GM21528 (cell line): ENCODE measurements at regions not wholly inside any gene's neighbourhood (a gene's known extent, or its start where the extent isn't known, plus 50 kb on each side); places are given as distances from the start of the nearest gene placed in this dataset.

Experiments
- ATAC-seq: cut with Tn5 transposase; IDR thresholded peaks from one replicate; pipeline ENCODE4 v1.9.1; 2021; ENCODE audit warnings: mild to moderate bottlenecking, moderate library complexity; ENCODE audit not compliant: unreplicated experiment, low FRiP score

DNA sequence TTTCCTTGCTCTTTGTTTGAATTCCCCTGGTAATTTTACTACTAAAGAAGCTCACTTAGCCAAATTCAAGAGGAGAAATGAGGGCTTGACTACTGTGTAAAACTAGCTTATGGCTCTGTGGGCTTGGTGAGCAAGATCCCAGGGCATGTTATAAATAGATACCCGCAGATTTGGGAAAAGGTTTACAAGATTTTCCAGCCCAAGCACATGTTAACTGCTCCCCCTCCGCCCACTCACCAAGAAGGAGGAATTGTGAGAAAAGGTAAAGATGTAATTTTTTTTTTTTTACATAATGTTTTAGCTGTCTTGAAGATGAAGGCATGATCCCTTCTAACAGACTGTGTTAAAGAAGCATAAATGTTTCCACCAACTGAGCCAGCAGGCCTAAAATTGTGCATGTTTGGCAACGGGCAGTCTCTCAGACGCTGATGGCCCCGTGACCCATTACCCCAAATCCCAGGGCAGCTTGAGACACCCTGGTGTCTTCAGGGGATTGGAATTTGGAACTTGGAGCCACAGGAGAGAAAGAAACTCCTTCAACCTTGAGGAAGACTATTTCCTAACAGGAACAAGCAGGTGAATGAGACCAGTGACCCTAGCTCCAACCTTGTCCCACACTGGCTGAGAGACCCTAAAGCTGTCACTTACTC is 429.8 kb upstream of the CELF2 start:
- no peak for ATAC-seq

DNA sequence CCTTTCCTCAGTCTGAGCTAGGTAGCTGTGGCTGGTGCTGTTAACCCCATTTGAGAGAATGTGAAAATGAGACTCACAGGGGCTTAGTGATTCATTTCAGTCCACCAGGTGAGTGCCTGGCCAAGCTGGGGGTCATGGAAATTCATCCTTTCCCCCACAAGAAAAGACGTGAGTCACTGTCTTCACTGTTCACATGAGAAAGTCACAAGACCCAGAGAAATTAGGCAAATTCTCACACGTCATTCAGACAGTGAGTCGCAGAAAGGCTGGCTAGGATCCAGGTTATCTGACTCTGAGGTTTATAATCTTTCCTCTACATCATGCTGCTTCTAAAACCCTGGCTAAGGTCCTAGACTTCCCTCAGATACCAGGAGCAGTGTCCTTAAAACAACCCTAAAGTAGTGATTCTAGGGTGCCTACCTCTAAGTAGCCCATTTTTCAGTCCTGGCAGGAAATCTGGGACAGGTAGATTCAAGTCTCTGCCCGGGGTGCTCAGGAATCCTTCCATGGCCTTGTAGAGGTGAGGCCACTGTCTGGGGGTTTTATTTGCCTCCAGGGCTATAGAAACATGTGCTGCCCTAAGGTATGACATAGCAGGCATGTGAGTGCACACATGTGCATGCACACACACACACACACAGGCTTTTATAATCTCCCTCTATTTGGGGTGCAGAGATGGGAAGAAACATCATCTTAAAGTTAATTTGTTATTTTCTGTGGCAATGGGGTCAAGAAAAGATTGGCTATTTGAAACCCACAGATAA is 427.9 kb upstream of the CELF2 start:
- peak; percentile 65 for ATAC-seq

DNA sequence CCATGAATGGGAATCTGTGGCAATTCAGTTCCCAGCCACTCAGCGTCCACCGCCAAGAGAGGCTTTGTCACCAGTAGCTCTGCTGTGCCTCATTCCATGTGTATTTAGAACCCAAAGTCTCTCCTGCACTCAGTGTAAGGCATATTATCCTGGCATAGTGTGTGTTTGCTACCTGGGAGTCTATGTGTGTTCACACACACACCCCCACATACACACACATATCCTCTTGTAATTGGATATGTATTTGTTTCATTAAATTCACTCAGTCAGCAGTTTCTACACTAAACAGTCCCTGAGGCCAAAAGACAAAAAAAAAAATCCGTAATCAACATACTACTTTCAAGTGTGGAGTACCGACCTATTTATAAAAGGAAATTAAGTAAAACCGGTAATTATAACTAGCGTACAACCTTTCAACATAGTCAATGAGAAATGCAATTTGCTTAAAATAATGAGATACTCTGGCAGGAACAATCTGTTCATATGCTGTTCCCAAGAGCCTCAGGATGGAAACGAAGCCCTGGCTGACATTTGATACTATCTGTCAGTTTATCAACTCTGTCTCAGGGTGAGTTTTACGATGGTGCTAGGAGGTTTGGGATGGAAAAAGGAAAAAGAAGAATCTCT is 425.8 kb upstream of the CELF2 start:
- no peak for ATAC-seq

DNA sequence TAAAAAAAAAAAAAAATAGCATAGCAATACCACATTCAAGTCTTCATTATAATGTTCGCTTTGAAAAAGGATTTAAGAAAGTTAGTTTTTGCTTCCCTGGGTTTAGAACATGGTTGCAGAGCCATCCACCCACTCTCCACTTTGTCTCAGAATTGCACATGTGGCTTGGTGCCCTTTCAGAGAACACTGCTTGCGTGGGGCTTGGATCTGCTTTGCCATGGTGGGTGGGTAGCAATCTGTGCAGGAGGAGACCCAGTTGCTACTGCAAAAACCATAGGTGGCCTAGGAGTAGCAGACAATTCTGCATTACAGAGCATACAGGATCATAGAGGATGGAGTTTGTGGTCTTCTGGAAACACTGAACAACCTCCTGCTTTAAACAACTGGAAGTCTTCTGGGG is 421.4 kb upstream of the CELF2 start:
- ATAC-seq: no peak

DNA sequence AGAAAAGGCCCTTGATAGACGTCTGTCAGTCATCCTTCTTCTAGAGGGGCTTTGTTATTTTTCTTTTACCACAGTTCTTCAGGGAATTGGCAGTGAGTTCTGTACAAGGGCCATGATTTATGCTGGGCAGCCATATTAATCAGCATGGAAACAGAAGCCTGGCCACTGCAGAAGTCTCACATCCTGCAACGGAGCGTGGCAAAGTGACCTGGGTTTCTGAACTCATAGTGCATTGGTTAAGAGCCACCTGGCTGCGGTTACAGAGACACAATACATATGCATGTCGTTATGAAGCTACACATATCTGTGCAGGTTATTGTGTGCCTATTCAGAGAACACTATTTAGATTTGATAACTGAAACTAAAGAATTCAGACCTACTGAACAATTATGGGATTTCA is 419.4 kb upstream of the CELF2 start:
- ATAC-seq: peak; percentile 64

DNA sequence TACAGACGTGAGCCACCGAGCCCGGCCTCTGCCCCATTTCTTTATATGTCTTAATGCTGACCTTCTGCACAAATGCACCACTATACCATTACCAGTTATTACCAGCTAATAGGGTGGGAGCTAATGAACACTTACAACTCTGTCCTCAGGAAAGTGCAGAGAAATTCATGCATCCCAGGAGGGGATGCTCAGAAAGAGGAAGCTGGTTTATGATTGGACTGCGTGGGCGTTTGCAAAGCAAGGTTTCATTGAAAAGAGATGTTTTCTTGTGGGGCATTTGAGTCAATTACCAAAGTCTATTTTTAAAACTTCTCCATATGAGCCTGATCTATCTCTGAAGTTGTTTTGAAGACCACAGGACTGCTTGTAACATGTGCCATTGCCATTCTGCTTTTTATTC is 417.7 kb upstream of the CELF2 start:
- no peak for ATAC-seq

DNA sequence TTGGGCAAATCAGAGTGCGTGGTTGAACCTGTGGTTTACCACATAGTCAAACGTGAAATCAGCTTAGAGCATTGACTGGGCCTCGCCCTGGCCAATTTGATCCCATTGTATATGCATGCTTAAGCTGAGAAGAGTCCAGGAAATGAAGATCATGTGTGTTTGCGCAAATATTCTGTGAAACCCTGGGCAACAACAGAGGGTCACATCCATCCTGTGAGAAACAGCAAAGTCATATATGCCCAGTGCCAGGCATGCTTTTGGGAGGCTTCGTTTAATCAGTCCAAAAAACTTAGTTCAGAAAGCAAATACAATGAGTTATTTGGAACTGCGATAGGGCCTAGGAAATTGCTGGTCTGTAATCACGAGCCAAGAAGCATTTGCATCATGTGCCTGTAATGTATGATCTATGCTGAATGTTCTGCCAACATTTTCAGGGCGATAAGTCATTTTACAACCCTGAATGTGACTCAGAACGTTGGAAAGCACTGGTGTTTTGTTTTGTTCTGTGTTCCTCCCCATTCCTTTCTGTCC is 412.1 kb upstream of the CELF2 start:
- no peak for ATAC-seq

DNA sequence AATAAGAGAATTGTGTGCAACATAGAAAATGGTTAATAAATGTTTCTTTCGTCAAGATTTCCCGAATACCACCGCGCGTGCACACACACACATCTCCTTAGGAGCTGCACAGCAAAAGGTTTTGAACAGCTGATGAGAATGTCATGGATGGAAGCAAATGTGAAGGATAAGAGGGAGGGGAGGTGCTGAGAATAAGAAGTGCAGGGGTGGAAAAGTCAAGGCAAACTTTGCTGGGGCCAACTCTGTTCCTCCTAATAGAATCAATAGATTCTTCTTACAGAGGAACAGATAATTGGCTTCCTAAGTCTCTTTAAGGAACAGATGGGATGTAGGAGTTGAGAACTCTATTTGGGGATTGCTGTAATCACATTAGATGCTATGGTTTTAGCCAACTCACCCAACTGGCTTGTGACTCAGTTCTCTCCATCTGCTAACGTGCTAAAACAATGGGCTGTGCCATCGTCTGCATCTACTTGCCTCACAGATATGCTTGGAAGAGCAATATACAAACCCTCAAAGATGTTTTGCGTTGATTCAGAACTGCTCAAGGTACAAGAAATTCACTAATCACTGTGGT is 408.2 kb upstream of the CELF2 start:
- no peak for ATAC-seq

DNA sequence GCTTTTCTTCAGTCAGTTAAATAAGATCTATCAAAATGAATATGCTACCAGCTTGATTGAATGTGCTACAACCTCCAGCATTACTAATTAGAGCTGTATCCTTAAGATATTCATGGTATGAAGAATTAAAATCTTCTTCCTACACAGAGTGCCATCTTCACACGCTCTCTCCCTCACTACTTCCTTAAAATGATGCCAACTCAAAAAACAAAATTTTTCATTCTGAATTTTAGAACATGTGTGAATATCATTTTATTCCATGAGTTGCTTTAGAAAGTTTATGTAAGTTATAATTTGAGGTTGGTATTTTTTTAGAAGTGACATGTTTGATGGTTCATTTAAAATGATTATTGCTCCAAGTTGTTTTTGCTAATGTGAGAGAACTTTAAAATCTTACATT is 407.5 kb upstream of the CELF2 start:
- ATAC-seq: no peak

DNA sequence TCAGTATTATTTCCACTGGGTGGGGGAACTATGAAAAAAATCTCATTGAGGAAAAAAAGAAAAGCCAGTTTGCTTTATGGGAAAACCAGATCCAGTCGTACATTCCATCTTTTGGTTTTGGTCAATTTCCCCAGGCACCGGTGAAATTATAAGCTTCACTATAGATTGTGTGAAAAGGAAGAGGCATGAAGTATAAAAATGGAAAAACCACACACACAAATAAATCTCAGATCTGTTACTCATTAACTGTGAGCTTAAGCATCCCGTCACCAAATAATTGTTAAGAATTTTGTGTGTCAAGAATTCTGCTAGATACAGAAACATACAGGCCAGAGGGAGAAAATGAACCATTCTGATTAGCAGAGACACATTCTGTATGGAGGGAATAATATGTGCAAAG is 405.5 kb upstream of the CELF2 start:
- ATAC-seq: no peak

DNA sequence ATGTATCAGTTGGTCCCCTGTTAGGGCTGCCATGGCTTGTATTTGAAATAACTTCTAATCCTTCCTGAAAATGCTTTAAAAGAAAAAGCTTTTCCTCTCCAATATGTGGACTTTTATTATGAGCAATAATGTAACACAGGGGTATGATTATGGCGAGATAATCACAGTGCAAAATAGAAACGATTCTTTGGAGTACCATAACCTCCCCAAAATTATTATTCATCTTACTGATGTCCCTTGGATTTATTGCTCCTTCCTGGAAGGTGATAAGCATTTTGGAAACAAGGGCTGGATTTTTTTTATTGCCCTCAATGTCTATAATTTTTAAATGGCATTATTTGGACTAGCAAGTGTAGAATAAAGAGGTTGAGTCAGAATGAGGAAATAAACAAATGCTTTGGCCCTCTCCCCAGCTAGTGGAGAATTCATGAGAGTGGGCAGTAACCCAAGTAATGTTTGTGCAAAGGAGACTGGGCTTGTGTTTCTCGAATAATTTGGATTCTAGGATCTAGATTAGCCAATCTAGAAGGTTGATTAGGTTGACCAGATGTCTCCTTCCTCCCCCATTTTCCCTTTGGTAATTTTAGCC is 403.9 kb upstream of the CELF2 start:
- ATAC-seq: no peak

DNA sequence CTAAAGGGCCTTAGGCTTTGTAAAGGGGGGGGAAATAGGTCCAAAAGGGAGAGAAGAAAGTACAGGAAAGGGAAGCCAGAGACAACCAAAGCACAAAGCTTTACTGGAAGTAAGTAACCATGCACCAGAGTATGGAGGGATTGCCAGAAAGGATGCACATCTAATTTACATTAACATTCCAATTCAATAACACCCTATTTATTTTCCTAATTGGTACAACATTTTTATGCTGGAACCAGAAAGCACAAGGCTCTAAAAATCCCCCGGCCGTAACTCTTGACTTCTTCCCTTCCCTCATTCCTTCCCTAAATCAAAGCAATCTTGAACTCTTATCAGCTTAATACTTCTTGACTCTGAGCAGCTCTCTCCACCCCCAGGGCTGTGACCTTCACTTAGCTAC is 400.0 kb upstream of the CELF2 start:
- no peak for ATAC-seq

DNA sequence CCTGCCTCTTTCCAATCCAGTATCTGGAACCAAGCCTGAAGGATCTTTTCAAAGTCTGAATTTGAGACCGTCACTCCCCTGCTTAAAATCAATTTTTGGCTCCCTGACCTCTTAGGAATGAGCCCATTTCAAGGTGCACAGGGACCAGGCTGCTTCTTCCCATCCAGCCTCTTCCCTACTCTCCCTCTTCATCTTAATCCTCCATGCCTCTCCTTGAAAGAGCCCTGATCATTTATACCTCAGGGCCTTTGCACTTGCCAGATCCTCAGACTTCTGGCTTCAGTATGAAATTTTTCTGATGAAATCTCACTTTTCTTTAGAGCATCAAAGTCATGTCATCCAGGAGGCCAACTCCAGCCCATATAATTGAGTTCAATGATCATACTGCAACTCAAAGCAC is 399.5 kb upstream of the CELF2 start:
- no peak for ATAC-seq

DNA sequence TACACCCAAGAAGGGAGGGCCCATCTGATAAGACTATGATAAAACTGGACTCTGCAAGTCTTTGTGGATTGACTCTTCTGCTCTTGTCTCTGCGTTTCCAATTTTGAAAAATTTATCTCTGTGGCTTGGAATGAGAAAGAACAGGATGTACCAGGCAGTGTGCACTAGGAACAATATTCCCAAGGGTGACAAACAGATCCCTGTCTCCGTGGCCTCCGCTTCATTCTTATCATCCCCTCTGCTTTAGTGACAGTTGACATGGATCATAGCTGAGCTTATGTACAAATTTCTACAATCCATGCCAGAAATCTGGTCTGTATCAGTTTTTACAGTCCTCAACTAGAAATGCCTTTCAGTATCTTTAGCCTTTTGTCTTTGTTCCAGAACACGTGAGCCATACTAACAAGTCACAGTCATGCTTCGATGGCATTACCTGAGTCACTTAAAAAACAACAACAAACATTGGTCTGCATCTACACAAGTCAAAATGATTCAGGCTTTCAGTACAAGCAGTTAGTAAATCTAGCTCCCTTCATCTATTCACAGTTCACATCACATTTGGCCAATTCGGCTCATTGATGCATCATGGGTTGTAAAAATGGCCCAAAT is 393.6 kb upstream of the CELF2 start:
- no peak for ATAC-seq

DNA sequence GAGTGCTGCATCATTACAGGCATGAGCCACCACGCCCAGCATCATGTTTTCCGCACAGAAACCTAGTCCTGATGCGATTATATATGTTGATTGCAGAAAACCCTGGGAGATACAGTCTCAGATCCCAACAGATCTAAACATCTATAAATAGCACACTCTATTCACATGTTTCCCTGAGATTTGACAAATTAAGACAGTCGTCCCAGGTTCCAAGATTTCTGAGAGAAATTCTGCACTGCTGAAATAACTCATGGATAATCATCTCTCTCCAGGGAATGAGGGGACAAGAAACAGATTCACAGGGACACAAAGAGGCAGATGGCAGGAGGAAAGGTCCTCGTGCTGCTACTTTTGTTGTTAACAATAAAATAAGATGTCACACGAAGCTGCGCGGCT is 393.1 kb upstream of the CELF2 start:
- no peak for ATAC-seq

DNA sequence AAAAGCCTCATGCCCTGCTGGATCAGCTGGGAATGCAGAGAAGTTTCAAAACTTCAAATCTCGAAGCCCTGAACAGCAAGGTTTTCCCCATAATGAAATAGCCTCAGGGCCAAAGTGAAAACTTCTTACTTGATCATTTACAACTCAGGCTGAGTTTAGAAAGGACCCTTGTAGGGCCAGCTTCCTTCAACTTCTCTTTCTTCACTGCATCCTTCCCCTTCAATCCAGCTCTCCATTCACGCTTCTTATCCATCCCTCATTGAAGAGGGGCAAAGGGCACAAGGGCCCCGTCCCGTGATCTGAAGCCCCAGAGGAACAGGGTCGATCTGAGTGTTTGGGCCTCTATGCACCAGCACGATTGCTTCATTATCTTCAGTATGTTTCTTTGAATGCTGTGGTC is 392.2 kb upstream of the CELF2 start:
- no peak for ATAC-seq

DNA sequence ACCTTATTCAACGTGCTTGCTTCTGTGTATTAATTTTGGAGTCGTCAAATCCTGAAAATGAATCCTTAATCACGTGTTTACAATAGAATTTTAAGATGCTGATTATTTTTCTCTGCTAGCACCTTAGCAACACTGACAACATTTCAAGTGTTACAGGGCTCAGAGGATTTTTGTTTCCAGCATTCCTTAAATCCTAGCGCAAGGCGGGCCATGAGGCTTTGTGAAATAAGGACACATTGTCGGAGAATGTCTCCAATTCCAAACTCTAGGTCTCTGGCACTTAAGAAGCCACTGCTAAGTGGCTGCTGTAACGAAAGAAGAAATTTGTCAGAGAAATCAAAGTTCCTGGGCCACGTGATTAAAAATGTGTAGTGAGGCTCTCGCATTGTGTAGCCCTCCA is 390.9 kb upstream of the CELF2 start:
- no peak for ATAC-seq

DNA sequence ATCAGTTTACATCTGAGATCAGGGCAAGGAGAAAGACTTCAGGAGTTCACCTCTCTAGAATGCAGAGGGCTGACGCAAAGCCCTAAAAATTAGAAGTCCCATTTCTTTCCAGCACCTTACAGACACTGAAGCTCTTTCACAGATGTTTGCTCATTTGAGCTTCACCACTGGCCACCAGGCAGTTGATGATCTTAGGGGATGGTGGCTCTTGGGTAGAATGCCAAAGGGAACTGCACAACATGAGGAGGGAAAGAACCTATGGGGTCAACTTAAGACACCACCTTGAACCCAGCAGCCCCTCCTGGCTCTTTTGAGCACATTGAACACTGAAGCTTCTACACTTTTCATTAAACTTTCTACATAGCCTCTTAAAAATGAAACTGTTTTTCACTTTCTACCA is 390.3 kb upstream of the CELF2 start:
- no peak for ATAC-seq

DNA sequence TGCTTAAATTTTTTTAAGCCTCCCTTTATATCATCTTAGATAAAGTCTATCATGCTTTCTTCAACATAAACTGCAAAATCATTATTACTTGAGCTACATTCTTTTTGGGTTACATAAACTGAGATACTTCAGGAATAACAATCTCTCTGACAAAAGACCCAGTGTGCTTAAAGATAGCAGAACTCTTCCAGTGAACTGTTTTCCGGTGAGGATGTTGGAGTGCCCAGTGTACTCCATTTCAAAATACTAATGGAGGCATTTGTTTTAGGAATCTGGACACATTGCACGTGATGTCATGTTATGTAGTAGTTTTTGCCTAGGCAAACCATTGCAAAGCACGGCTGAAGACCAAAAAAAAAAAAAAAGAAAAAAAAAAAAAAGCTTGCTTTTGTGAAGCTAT is 388.2 kb upstream of the CELF2 start:
- no peak for ATAC-seq

DNA sequence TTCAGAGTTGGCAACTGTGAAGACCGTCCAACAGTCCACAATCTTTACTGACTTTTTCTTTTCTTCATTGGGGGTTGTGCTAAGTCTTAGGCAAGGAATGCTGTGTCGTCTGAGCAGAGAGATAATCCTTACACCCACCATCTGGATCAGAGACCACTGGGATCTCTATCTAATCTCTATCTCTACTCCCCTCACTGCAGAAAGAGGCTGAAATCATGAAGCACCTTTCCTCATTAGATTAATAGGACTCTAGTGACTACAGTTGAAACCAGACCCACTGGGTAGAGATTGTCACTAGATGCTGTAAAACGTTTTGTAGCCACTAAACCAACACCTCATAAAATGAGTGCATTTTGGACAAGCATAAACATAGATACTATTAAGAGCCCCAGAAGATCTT is 387.4 kb upstream of the CELF2 start:
- ATAC-seq: no peak

DNA sequence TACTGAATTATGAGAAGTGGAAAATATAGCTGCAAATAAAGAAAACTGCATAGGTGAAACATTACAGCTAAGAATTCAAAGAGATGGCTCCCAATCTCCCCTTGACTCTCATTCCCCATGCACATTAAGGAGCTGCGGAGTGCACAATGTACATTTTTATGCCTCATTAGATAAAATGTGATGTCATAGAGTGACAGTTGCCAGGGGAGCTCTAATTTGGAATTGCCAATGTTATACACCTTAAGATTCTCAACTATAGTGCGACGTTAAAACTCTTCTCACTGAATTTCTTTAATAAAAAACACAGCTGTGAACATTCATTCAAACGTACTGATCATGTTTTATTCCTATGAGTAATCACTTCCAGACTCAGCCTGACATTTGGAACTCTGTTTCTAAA is 386.9 kb upstream of the CELF2 start:
- ATAC-seq: no peak
